Activated CD8-positive, alpha-beta memory T cell treated with anti-CD3 and anti-CD28 coated beads, Interleukin-2, amount 50 U/mL, for 48 hours (primary cell): ENCODE measurements at regions not wholly inside any gene's neighbourhood (a gene's known extent, or its start where the extent isn't known, plus 50 kb on each side); places are given as distances from the start of the nearest gene placed in this dataset.
"Not testable (repeated sequence)": the region's sequence is repeated elsewhere in the genome, so short reads cannot be mapped to it uniquely, and the experiment has no call there.

Experiments used
- DNase-seq: peaks from one replicate; pipeline ENCODE4 v3.0.0-alpha.2; 2020

GRCh38 chr14:55848964-55849363 lies 269.0 kb downstream of the KTN1 start:
- DNase-seq: no peak

GRCh38 chr14:55849833-55850232 lies 268.4 kb upstream of the PELI2 start:
- DNase-seq: no peak

GRCh38 chr14:55850825-55851241 lies 267.4 kb upstream of the PELI2 start:
- no peak for DNase-seq

- no peak for DNase-seq
These were observed 266.9 kb upstream of the PELI2 start for GRCh38 chr14:55851301-55851700.

GRCh38 chr14:55851961-55852360 lies 266.2 kb upstream of the PELI2 start:
- no peak for DNase-seq

- no peak for DNase-seq
These were observed 262.5 kb upstream of the PELI2 start for GRCh38 chr14:55855751-55856150.

- no peak for DNase-seq
These were observed 259.6 kb upstream of the PELI2 start for GRCh38 chr14:55858604-55859003.

GRCh38 chr14:55861561-55861960 lies 256.6 kb upstream of the PELI2 start:
- not testable (repeated sequence) for DNase-seq

GRCh38 chr14:55864890-55865655 lies 253.1 kb upstream of the PELI2 start:
- DNase-seq: no peak

GRCh38 chr14:55867311-55867710 lies 250.9 kb upstream of the PELI2 start:
- DNase-seq: no peak

- DNase-seq: no peak
These were observed 250.5 kb upstream of the PELI2 start for GRCh38 chr14:55867719-55868118.

- no peak for DNase-seq
These were observed 248.7 kb upstream of the PELI2 start for GRCh38 chr14:55869397-55870049.

- no peak for DNase-seq
These were observed 245.0 kb upstream of the PELI2 start for GRCh38 chr14:55873169-55873568.

- no peak for DNase-seq
These were observed 243.4 kb upstream of the PELI2 start for GRCh38 chr14:55874785-55875184.

- no peak for DNase-seq
These were observed 240.3 kb upstream of the PELI2 start for GRCh38 chr14:55877942-55878341.

- DNase-seq: no peak
These were observed 236.5 kb upstream of the PELI2 start for GRCh38 chr14:55881577-55882241.

- no peak for DNase-seq
These were observed 233.4 kb upstream of the PELI2 start for GRCh38 chr14:55884819-55885218.

- no peak for DNase-seq
These were observed 229.1 kb upstream of the PELI2 start for GRCh38 chr14:55889124-55889523.

- DNase-seq: no peak
These were observed 226.5 kb upstream of the PELI2 start for GRCh38 chr14:55891692-55892091.

GRCh38 chr14:55892906-55893305 lies 225.3 kb upstream of the PELI2 start:
- no peak for DNase-seq

GRCh38 chr14:55893705-55894104 lies 224.5 kb upstream of the PELI2 start:
- no peak for DNase-seq

GRCh38 chr14:55897031-55897430 lies 221.2 kb upstream of the PELI2 start:
- DNase-seq: no peak

GRCh38 chr14:55898938-55899337 lies 219.3 kb upstream of the PELI2 start:
- no peak for DNase-seq

GRCh38 chr14:55899531-55899930 lies 218.7 kb upstream of the PELI2 start:
- DNase-seq: no peak
